GM19455 (cell line): ENCODE measurements at regions not wholly inside any gene's neighbourhood (a gene's known extent, or its start where the extent isn't known, plus 50 kb on each side); places are given as distances from the start of the nearest gene placed in this dataset.
"Not testable (repeated sequence)": the region's sequence is repeated elsewhere in the genome, so short reads cannot be mapped to it uniquely, and the experiment has no call there.

Experiments
- ATAC-seq: cut with Tn5 transposase; IDR thresholded peaks from one replicate; pipeline ENCODE4 v1.9.1; 2021; ENCODE audit not compliant: unreplicated experiment

DNA sequence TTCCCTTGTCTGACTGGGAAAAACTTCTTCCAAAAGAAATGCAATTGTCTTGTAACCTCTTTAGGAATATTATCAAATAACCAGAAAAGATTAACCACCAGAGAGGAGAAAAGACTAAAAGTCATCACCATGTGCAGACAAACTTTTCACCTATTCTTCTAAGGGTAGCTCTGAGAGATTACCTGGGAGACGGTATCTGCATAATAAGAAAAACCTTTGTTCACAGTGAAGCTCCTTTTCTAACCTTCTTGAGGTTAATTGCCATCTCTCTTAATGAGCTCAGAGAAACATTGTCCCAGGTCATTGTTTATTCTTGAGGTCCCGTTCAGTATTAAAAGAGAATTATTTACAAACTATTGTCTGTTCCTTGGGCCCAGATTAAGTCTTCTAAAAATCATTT lies 1091.2 kb upstream of the LRRTM1 start:
- ATAC-seq, result no peak

- ATAC-seq, result no peak
Measured at GRCh38 chr2:81389203-81389602, 1084.7 kb upstream of the LRRTM1 start.

GRCh38 chr2:81363800-81364199 lies 1059.2 kb upstream of the LRRTM1 start:
- ATAC-seq, result no peak

DNA sequence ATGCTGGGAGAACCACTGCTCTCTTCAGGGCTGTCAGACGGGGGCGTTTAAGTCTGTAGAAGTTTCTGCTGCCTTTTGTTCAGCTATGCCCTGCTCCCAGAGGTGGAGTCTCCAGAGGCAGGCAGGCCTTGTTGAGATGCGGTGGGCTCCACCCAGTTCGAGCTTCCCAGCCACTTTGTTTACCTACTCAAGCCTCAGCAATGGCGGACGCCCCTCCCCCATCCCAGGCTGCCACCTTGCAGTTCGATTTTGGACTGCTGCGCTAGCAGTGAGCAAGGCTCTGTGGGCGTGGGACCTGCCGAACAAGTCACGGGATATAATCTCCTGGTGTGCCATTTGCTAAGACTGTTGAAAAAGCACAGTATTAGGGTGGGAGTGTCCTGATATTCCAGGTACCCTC lies 1057.9 kb upstream of the LRRTM1 start:
- not testable (repeated sequence) for ATAC-seq

DNA sequence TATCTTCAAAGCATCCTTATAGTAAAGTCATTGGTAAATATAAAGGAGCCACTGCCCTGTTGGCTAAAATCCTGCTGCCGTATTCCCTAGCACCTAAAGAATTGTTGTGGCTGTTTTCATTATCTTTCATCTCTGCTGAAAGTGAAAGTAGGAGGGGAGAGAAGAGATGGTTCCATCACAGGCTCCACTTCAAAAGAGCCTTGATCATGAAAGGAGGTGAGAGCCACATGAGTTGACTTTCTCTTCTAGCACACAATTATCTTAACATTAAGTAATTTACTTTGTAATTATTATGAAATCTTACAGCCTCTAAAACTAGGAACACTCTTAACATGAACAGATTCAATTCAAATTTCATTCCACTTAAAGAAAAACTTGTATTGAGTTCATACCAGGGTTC lies 1050.9 kb upstream of the LRRTM1 start:
- ATAC-seq, result no peak

DNA sequence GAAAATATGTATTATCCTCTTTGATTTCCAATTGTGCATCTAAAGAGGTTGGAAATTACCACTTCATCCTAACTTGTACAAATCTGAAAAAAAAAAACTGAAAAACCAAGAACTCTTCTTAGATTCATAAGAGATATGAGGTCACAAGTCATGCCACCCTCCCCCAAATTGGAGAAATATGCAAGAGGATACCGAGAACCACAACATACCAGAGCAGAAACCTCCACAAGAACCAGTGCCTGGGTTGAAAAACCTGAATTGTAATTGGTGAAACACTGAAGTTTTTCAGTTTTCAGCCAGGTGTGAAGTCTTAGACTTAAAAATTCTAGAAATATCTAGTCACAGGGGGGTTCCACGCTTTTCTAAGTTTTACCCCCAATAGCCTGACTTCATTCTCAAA lies 1029.5 kb upstream of the LRRTM1 start:
- ATAC-seq, result no peak

- ATAC-seq, result no peak
Measured at GRCh38 chr2:81328968-81329367, 1024.4 kb upstream of the LRRTM1 start.

GRCh38 chr2:81327911-81328310 lies 1023.4 kb upstream of the LRRTM1 start:
- ATAC-seq, result no peak

DNA sequence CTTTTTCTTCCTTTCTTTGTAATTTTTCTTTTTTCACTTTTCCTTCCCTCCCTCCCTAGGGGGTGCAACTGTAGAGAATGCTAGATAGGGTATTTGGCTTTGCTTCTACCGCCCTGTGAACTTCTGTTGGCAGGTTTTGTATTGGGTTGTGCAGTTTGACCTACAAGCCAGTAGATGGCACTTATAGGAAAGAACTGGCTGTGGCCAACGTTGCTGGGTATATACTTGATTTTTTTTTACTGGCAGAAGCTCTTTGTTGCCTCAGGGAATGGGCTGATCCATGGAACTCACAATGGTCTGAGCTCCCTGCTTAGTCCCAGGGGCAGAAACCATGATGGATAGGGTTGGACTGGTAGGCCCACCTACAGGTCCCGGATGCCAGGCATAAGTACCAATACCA lies 1019.5 kb upstream of the LRRTM1 start:
- no peak for ATAC-seq

GRCh38 chr2:81304154-81304830 lies 999.7 kb upstream of the LRRTM1 start:
- ATAC-seq, result no peak

DNA sequence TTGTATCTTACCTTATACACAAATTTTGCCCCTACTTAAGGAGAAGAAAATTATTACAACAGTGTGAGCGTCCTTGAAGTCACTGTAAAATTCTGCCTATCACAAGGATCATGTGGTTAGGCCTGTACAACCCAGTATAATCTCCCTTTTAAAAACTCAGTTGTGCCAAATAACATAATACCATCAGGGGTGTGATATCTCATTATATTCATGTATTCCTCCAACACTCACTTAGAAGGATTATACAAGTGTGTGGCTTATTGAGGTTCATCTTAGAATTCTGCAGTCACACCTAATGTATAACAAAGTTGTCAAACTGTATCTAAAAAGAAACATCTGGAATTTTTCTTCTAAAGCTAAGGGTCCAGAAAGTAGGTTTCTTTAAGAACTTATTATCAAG lies 998.8 kb upstream of the LRRTM1 start:
- ATAC-seq, result no peak

DNA sequence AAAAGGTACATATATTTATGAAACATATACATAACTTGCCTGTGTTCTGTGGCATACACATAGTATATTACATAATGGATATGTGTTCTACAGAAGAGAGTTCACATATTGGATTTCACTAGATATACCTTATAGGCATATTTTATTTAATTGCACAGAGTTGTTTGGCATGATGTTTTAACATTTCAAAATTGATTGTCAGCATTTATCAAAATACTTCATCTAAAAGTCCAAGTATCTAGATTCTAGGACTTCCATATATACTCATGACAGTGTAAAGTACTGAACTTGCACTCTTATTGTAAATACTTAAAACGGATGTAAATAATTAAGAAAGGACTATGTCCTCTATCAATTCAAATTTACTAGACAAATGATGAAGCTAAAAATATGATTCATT lies 995.3 kb upstream of the LRRTM1 start:
- no peak for ATAC-seq

DNA sequence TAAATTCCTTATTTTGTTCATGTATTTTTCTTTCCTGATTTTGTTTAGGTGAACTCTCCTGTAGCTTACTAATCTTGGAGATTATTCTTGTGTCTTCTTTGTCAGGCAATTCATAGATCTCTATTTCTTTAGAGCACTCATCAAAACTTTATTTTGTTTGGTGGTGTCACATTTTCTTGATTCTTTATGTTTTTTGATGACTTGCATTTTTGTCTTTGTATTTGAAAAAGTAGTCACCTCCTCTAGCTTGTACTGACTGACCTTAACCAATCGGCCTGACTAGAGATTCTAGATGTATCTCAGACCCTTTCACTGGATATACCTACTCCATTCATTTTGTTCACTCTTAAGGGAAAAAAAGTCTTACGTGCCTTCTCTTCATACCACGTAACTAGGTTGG lies 986.3 kb upstream of the LRRTM1 start:
- no peak for ATAC-seq

DNA sequence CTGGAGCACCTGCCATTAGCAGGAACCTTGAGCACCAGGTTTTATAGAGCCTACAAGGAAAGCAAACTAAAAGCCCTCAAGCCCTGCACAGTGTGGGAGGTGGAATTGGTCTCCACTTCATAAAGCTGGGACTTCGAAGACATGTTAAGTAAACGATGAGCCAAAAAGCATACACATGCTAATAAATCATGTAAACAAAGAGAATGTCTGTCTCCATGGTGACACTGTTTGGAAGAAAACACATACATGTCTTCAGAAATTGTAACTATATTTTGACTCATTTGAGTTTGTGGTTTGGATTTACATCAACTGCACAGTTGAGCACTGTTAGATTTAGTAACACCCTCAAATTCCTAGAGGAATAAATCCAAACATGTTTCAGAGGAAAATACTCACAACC lies 978.5 kb upstream of the LRRTM1 start:
- ATAC-seq, result no peak

- ATAC-seq, result no peak
Measured at GRCh38 chr2:81282151-81282769, 977.7 kb upstream of the LRRTM1 start.

DNA sequence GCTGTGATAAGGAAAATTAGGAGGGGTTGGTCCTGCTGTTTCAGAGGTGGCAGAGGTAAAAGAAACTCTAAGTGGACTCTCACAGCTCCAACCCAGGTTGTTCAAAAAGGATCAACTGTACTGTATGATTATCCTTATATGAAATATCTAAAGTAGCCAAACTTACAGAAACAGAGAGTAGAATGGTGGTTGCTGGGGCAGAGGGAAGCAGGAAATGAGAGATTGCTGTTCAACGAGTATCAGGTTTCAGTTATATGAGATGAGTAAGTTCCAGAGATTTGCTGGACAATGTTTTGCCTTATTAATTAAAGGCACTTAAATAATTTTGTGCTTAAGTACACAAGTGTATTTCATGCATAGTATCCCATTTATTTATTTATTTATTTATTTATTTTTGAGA lies 972.0 kb upstream of the LRRTM1 start:
- no peak for ATAC-seq

- ATAC-seq, result no peak
Measured at GRCh38 chr2:81266106-81266505, 961.6 kb upstream of the LRRTM1 start.

DNA sequence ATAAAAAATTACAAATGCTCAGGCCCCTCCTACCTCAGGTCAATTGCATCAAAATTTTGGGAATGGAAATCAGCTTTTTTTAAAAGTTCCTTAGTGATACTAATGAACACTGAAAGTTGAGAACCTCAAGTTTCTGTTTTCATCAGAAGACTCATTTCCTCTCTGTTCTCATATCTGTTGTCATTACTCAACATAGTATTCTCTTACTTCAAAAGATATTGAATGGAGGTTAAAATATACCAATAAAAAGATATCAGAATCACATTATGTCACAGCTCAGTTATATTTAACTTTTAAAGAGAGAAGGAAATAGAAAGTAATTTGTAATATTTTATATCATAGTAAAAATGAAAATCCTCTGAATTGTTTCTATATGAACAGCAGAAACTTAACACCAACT lies 959.4 kb upstream of the LRRTM1 start:
- no peak for ATAC-seq

- no peak for ATAC-seq
Measured at GRCh38 chr2:81260320-81260719, 955.8 kb upstream of the LRRTM1 start.

DNA sequence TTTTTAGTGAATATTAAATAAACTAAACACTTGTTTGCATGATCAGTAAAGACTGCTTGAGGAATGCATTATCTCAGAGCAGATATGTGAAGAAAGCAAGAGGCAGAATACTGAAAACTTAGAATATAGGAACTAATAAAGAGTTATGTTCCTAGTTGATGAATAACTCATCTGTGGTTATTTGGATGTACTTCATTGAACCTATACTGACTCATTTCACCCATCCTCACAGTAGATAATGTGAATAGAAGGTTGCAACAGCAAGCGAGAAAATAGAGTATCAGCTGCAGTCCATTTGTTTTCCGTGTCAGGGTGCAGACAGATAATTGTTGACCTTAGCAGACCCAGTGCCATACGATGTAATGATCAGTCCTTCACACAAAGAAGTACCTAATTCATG lies 945.7 kb upstream of the LRRTM1 start:
- ATAC-seq, result no peak

DNA sequence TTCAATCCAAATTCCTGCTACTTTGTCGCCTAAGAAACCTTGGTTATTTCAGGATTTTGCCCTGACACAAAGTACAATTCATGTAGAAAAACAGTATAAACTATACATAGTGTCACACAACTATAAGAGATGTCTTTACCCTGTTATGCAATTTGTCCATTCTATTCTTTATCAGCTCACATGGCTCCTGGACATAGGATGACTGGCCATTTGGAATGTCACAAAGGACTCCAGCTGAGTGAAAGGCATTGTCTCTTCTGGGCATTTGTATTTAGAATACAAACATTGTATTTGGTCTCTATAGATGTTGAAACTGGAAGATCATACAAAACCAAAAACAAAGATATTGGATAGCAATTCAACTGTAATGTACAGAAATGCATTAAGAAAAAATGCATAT lies 944.6 kb upstream of the LRRTM1 start:
- no peak for ATAC-seq

- ATAC-seq, result no peak
Measured at GRCh38 chr2:81247648-81248047, 943.1 kb upstream of the LRRTM1 start.

DNA sequence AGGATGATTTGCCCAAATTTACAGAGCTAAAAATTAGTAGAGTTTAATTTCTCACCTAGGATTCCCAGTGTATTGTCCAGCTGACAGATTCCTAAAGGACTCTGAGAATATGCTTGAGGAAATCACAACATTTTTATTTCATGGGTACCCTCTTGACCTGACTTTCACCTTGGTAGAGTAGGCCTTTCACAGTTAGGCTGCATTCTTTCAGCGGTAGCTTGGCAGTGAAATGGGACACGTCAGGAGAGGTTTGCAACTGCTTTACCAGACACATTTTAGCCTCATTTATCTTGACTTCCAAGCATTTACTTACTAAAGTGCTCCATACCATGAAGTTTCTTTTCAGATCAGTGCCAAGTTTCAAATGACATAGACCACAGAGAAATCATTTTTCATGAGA lies 937.9 kb upstream of the LRRTM1 start:
- no peak for ATAC-seq
